ENCODE measurements at regions not wholly inside any gene's neighbourhood (a gene's known extent, or its start where the extent isn't known, plus 50 kb on each side); places are given as distances from the start of the nearest gene placed in this dataset.

- TF ChIP-seq POLR2AphosphoS5 (IDR thresholded peaks at IDR 0.05), result no peak
- no peak for TF ChIP-seq CTCF (IDR thresholded peaks at IDR 0.05 in 8 of 11, conservative IDR thresholded peaks at IDR 0.05 in 3 of 11)
- TF ChIP-seq POLR2A (IDR thresholded peaks at IDR 0.05), result no peak
Observed at GRCh38 chr22:47691152-47691895, 928.9 kb downstream of the TBC1D22A start.

All from spleen (tissue), 7 donors.